GM19455 (cell line): ENCODE measurements at regions not wholly inside any gene's neighbourhood (a gene's known extent, or its start where the extent isn't known, plus 50 kb on each side); places are given as distances from the start of the nearest gene placed in this dataset.

Source experiments
- ATAC-seq: cut with Tn5 transposase; IDR thresholded peaks from one replicate; pipeline ENCODE4 v1.9.1; 2021; ENCODE audit not compliant: unreplicated experiment

- ATAC-seq: no peak
These were observed 178.7 kb upstream of the TNFAIP3 start for GRCh38 chr6:137688230-137688971.

- ATAC-seq: no peak
These were observed 177.7 kb upstream of the TNFAIP3 start for GRCh38 chr6:137689377-137689776.

GRCh38 chr6:137690034-137690433 is 177.0 kb upstream of the TNFAIP3 start:
- no peak for ATAC-seq

- no peak for ATAC-seq
These were observed 176.3 kb upstream of the TNFAIP3 start for GRCh38 chr6:137690721-137691120.

GRCh38 chr6:137692308-137692707 is 174.8 kb upstream of the TNFAIP3 start:
- no peak for ATAC-seq

GRCh38 chr6:137692806-137693205 is 174.3 kb upstream of the TNFAIP3 start:
- no peak for ATAC-seq

- no peak for ATAC-seq
These were observed 173.3 kb upstream of the TNFAIP3 start for GRCh38 chr6:137693711-137694110.

GRCh38 chr6:137696765-137697164 is 170.3 kb upstream of the TNFAIP3 start:
- ATAC-seq: no peak

- ATAC-seq: no peak
These were observed 169.7 kb upstream of the TNFAIP3 start for GRCh38 chr6:137697267-137697938.

GRCh38 chr6:137698636-137699030 is 168.4 kb upstream of the TNFAIP3 start:
- ATAC-seq: no peak

- no peak for ATAC-seq
These were observed 167.9 kb upstream of the TNFAIP3 start for GRCh38 chr6:137699031-137699683.

- no peak for ATAC-seq
These were observed 166.9 kb upstream of the TNFAIP3 start for GRCh38 chr6:137700161-137700560.

- ATAC-seq: no peak
These were observed 166.1 kb upstream of the TNFAIP3 start for GRCh38 chr6:137700751-137701477.

- ATAC-seq: no peak
These were observed 165.1 kb upstream of the TNFAIP3 start for GRCh38 chr6:137701942-137702341.

- no peak for ATAC-seq
These were observed 164.2 kb upstream of the TNFAIP3 start for GRCh38 chr6:137702791-137703424.

GRCh38 chr6:137704802-137705159 is 162.3 kb upstream of the TNFAIP3 start:
- no peak for ATAC-seq

- peak; percentile 40 for ATAC-seq
These were observed 161.6 kb upstream of the TNFAIP3 start for GRCh38 chr6:137705160-137706082.

GRCh38 chr6:137706083-137706750 is 160.8 kb upstream of the TNFAIP3 start:
- no peak for ATAC-seq

GRCh38 chr6:137707038-137707589 is 159.9 kb upstream of the TNFAIP3 start:
- ATAC-seq: no peak
